HepG2 (cell line): ENCODE measurements at regions not wholly inside any gene's neighbourhood (a gene's known extent, or its start where the extent isn't known, plus 50 kb on each side); places are given as distances from the start of the nearest gene placed in this dataset.

Source experiments
- ATAC-seq: fragments of 200-7000 bp; cut with Tn5 transposase; 3 replicates; pipeline ENCODE4 v1.9.1; 2020; ENCODE audit warnings: mild to moderate bottlenecking, moderate library complexity
- BruUV-seq: library from RNA; stranded (reverse); fragments of 400-500 nt; replicated peaks from 2 replicates; lab custom pipeline; 2021; lab: Mats Ljungman, UMichigan
- CTCF ChIA-PET: fragments of 300-600 bp; formaldehyde crosslinking; extraction: SDS; loops from one replicate; lab custom pipeline; 2021; ENCODE audit warnings: low total read pairs, inconsistent platforms, low intra/inter-chr PET ratio; lab: Yijun Ruan, JAX
- POLR2A ChIA-PET: fragments of 350-600 bp; sonication (Branson Sonifier 250); formaldehyde crosslinking; loops from one replicate; lab custom pipeline; 2020; ENCODE audit warnings: antibody characterized with exemption, inconsistent platforms; lab: Yijun Ruan, JAX
- DNase-seq: peaks from one replicate; pipeline ENCODE4 v3.0.0-alpha.2; 2015; ENCODE audit warnings: low spot score
- FAIRE-seq: peaks from 3 replicates; lab custom pipeline; 2011; peaks lifted over from hg19 to GRCh38; lab: Jason Lieb, UNC
- H2AFZ ChIP-seq: one replicate; pipeline ENCODE4 v1.6.1; 2011; ENCODE audit warnings: low read length, inconsistent platforms
- H3K27ac ChIP-seq: fragments of 300-600 bp; 3 replicates; pipeline ENCODE4 v1.8.0; 2011; ENCODE audit warnings: mixed run types, mild to moderate bottlenecking, mixed read lengths, low read length, inconsistent platforms; ENCODE audit not compliant: insufficient read depth; ENCODE audit errors: extremely low read length
- H3K27me3 ChIP-seq, 2 experiments: fragments of 200-600 bp in 1 of 2; 2 replicates in 1 of 2; 3 replicates in 1 of 2; pipeline versions ENCODE4 v1.6.0 to v1.8.0; 2011; ENCODE audit warnings: low read length in 2 of 2, mild to moderate bottlenecking in 2 of 2, moderate library complexity in 2 of 2, inconsistent platforms in 1 of 2; ENCODE audit not compliant: insufficient read depth in 2 of 2, control insufficient read depth in 1 of 2
- H3K36me3 ChIP-seq, 2 experiments: fragments of 200-600 bp in 1 of 2; replicated peaks in 1 of 2; 2 replicates in 1 of 2; 3 replicates in 1 of 2; pipeline versions ENCODE4 v1.5.1 to v1.8.0; 2011; ENCODE audit warnings: low read length in 2 of 2, inconsistent platforms in 1 of 2; ENCODE audit not compliant: insufficient read depth in 2 of 2, control insufficient read depth in 1 of 2
- H3K4me1 ChIP-seq: 2 replicates; pipeline ENCODE4 v1.5.1; 2012; ENCODE audit warnings: low read length, inconsistent platforms; ENCODE audit not compliant: insufficient read depth
- H3K4me2 ChIP-seq: 2 replicates; pipeline ENCODE4 v1.6.0; 2011; ENCODE audit warnings: low read depth, low read length, inconsistent platforms
- H3K4me3 ChIP-seq, 3 experiments: fragments of 200-600 bp in 1 of 3; sonication (generic), shearing (Covaris generic) in 1 of 3; replicated peaks in 1 of 3; 2 replicates each; pipeline ENCODE4 v1.5.1; 2011 to 2016; ENCODE audit warnings: low read length in 3 of 3, inconsistent platforms in 2 of 3, low read depth in 2 of 3, mild to moderate bottlenecking in 2 of 3, control low read depth in 1 of 3, mixed read lengths in 1 of 3; ENCODE audit not compliant: insufficient read depth in 1 of 3
- H3K79me2 ChIP-seq: one replicate; pipeline ENCODE4 v1.6.1; 2011; ENCODE audit warnings: low read length, inconsistent platforms; ENCODE audit not compliant: insufficient read depth
- H3K9ac ChIP-seq: 2 replicates; pipeline ENCODE4 v1.6.0; 2011; ENCODE audit warnings: mild to moderate bottlenecking, low read depth, low read length, inconsistent platforms; ENCODE audit not compliant: insufficient read depth
- H3K9me3 ChIP-seq: 2 replicates; pipeline ENCODE4 v1.5.1; 2012; ENCODE audit warnings: mild to moderate bottlenecking, low read length
- H4K20me1 ChIP-seq: 2 replicates; pipeline ENCODE4 v1.6.0; 2011; ENCODE audit warnings: inconsistent platforms, mild to moderate bottlenecking, low read length, moderate library complexity; ENCODE audit not compliant: insufficient read depth
- HES4 ChIP-seq: sonication (generic); formaldehyde crosslinking; IDR thresholded peaks from 2 replicates; pipeline ENCODE4 v1.9.0; 2021; ENCODE audit warnings: mild to moderate bottlenecking, missing genetic modification reagents, borderline replicate concordance
- MTF1 ChIP-seq: sonication (generic); formaldehyde crosslinking; IDR thresholded peaks from 2 replicates; pipeline ENCODE4 v1.5.0; 2020; ENCODE audit warnings: missing genetic modification reagents
- NFYC ChIP-seq: IDR thresholded peaks from 2 replicates; pipeline ENCODE4 v1.6.1; 2016; ENCODE audit warnings: missing genetic modification reagents, missing compliant biosample characterization
- RBM39 ChIP-seq: fragments of 200-400 bp; formaldehyde crosslinking; IDR thresholded peaks from one replicate; pipeline ENCODE4 v1.6.1; 2018; ENCODE audit warnings: antibody characterized with exemption, mild to moderate bottlenecking, low read depth, low read length; ENCODE audit not compliant: poor library complexity, severe bottlenecking
- SALL2 ChIP-seq: sonication (generic); formaldehyde crosslinking; IDR thresholded peaks from 2 replicates; pipeline ENCODE4 v1.8.1; 2023; ENCODE audit warnings: mild to moderate bottlenecking, missing genetic modification reagents, inconsistent platforms
- TCF7L2 ChIP-seq: IDR thresholded peaks from 2 replicates; pipeline ENCODE4 v1.6.1; 2011; ENCODE audit warnings: mild to moderate bottlenecking, low read depth, low read length, moderate library complexity
- ZNF556 ChIP-seq: sonication (generic); formaldehyde crosslinking; IDR thresholded peaks from 2 replicates; pipeline ENCODE4 v1.4.0; 2020; ENCODE audit warnings: mild to moderate bottlenecking, missing genetic modification reagents, borderline replicate concordance
- ZNF75D ChIP-seq: sonication (generic); formaldehyde crosslinking; IDR thresholded peaks from 2 replicates; pipeline ENCODE4 v1.8.1; 2023; ENCODE audit warnings: missing genetic modification reagents, mild to moderate bottlenecking, borderline replicate concordance
- WGBS: methylation state at CpG from one replicate; pipeline ENCODE4 v1.1.6; 2017; ENCODE audit warnings: low lambda C conversion rate; 5-methylcytosine and 5-hydroxymethylcytosine counted together
- in situ Hi-C: cut with HindIII; loops from 2 replicates; pipeline ENCODE4 v1.10.0; 2017; ENCODE audit warnings: low pct_unique_long_range_greater_than_20kb; ENCODE audit not compliant: extremely low pct_ligation_motif_present
- intact Hi-C: fragments of 100-400 bp; cut with micrococcal nuclease; formaldehyde crosslinking; loops from one replicate; pipeline ENCODE4 v1.10.0; 2022; ENCODE audit not compliant: unreplicated experiment
- TF ChIP-seq, protein P1 (sequence below): sonication (generic); formaldehyde crosslinking; IDR thresholded peaks from 2 replicates; pipeline ENCODE4 v1.8.0; 2022; ENCODE audit warnings: missing genetic modification reagents, mild to moderate bottlenecking, borderline replicate concordance
- TF ChIP-seq, protein P2 (sequence below): sonication (generic); formaldehyde crosslinking; IDR thresholded peaks from 2 replicates; pipeline ENCODE4 v1.4.0; 2020; ENCODE audit warnings: low read depth, mild to moderate bottlenecking, missing genetic modification reagents

DNA sequence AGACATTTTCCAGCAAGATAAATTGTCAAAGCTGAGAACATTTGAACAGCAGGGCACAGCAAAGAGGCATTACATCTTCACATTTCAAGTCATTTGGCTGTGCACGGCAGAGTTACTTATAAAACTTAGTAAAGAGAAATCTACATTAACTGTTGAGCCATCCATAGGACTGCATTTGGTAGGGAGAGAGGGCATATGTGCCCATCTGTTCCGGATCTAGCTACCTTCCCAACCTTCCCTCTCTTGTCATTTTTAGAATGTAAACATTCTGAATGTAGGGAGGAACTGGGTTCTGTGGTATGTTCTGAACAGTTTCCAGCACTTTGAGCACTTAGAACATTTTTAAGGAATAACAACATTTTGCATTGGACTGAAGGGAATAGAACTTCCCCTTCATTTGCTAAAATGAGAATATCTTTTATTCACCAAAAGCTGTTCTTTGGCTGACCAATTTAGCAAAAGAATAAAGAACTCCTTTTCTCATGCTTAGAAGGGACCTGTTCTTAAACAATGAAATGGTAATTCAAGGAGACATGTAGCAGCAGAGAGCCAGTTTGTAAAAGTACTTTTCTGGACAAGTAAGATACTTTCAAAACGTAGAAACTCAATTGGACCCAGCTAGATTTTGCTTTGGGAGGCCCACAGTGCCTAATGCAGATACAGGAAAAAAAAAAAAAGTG lies 104.4 kb downstream of the CETN3 start:
- BruUV-seq: no TSS peak
- H3K4me1 ChIP-seq: peaks cover 12% of the 10 kb centered on the region
- H3K9me3 ChIP-seq: no peaks in the 10 kb centered on the region
- FAIRE-seq: no peak
- no peaks in the 10 kb centered on the region for H3K27me3 ChIP-seq
- H3K79me2 ChIP-seq: no peaks in the 10 kb centered on the region
- in situ Hi-C loops (no loop called here), intact Hi-C loops (no loop called here)
- H3K36me3 ChIP-seq: no peaks in the 10 kb centered on the region
- DNase-seq: no peak
- WGBS: 0% methylated on average over 3 of the region's 3 CpGs
- no peak for ATAC-seq
- H3K4me2 ChIP-seq: no peak overlapping the region
- no peak for TF ChIP-seq RBM39
- TF ChIP-seq MTF1 (CRISPR knock-in tag): no peak
- no peak for TF ChIP-seq ZNF556
- no peak for TF ChIP-seq ZNF75D (CRISPR knock-in tag)
- TF ChIP-seq, protein P1, sequence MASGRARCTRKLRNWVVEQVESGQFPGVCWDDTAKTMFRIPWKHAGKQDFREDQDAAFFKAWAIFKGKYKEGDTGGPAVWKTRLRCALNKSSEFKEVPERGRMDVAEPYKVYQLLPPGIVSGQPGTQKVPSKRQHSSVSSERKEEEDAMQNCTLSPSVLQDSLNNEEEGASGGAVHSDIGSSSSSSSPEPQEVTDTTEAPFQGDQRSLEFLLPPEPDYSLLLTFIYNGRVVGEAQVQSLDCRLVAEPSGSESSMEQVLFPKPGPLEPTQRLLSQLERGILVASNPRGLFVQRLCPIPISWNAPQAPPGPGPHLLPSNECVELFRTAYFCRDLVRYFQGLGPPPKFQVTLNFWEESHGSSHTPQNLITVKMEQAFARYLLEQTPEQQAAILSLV (CRISPR knock-in tag): no peak
- TF ChIP-seq HES4 (CRISPR knock-in tag): no peak
- no peak for TF ChIP-seq SALL2 (CRISPR knock-in tag)
- no peak for TF ChIP-seq TCF7L2
- TF ChIP-seq NFYC (CRISPR knock-in tag): no peak
- TF ChIP-seq, protein P2, sequence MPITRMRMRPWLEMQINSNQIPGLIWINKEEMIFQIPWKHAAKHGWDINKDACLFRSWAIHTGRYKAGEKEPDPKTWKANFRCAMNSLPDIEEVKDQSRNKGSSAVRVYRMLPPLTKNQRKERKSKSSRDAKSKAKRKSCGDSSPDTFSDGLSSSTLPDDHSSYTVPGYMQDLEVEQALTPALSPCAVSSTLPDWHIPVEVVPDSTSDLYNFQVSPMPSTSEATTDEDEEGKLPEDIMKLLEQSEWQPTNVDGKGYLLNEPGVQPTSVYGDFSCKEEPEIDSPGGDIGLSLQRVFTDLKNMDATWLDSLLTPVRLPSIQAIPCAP (CRISPR knock-in tag): no peak
- no peak overlapping the region for H3K27ac ChIP-seq
- H4K20me1 ChIP-seq: no peaks in the 10 kb centered on the region
- H3K9ac ChIP-seq: no peak overlapping the region
- CTCF ChIA-PET: no interaction called here
- no peak overlapping the region for H3K4me3 ChIP-seq
- POLR2A ChIA-PET: no interaction called here
- no peak overlapping the region for H2AFZ ChIP-seq
